ENCODE measurements at regions not wholly inside any gene's neighbourhood (a gene's known extent, or its start where the extent isn't known, plus 50 kb on each side); places are given as distances from the start of the nearest gene placed in this dataset.

GRCh38 chr5:138635708-138636107 lies 60.5 kb upstream of the HSPA9 start:
- no peak for DNase-seq (ENCODE audit: low spot score)
- Mint-ChIP-seq H3K9me3 (no peaks in the 10 kb centered on the region), H3K27ac (no peak overlapping the region), H3K27me3 (ENCODE audit: low read depth) (no peaks in the 10 kb centered on the region; the same call in 1 of the 2 replicates), H3K36me3 (no peaks in the 10 kb centered on the region), H3K4me3 (no peak overlapping the region), H3K4me1 (peaks cover 25% of the 10 kb centered on the region)
- ChIA-PET POLR2A (no interaction called here), CTCF (interaction anchor here (0.8 to 1.1 kb wide), 3 partner anchors 14 to 90 kb away, joined by 3 to 4 read pairs (median 3); no protein-coding TSS in a partner anchor)
- TF ChIP-seq, protein P1, sequence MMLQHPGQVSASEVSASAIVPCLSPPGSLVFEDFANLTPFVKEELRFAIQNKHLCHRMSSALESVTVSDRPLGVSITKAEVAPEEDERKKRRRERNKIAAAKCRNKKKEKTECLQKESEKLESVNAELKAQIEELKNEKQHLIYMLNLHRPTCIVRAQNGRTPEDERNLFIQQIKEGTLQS (CRISPR knock-in tag; conservative IDR thresholded peaks at IDR 0.05): no peak
- TF ChIP-seq, protein P2, sequence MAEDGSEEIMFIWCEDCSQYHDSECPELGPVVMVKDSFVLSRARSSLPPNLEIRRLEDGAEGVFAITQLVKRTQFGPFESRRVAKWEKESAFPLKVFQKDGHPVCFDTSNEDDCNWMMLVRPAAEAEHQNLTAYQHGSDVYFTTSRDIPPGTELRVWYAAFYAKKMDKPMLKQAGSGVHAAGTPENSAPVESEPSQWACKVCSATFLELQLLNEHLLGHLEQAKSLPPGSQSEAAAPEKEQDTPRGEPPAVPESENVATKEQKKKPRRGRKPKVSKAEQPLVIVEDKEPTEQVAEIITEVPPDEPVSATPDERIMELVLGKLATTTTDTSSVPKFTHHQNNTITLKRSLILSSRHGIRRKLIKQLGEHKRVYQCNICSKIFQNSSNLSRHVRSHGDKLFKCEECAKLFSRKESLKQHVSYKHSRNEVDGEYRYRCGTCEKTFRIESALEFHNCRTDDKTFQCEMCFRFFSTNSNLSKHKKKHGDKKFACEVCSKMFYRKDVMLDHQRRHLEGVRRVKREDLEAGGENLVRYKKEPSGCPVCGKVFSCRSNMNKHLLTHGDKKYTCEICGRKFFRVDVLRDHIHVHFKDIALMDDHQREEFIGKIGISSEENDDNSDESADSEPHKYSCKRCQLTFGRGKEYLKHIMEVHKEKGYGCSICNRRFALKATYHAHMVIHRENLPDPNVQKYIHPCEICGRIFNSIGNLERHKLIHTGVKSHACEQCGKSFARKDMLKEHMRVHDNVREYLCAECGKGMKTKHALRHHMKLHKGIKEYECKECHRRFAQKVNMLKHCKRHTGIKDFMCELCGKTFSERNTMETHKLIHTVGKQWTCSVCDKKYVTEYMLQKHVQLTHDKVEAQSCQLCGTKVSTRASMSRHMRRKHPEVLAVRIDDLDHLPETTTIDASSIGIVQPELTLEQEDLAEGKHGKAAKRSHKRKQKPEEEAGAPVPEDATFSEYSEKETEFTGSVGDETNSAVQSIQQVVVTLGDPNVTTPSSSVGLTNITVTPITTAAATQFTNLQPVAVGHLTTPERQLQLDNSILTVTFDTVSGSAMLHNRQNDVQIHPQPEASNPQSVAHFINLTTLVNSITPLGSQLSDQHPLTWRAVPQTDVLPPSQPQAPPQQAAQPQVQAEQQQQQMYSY (CRISPR knock-in tag; IDR thresholded peaks at IDR 0.05): no peak
- TF ChIP-seq MXD4 (CRISPR knock-in tag; IDR thresholded peaks at IDR 0.05; ENCODE audit: borderline replicate concordance): no peak
- TF ChIP-seq, protein P3, sequence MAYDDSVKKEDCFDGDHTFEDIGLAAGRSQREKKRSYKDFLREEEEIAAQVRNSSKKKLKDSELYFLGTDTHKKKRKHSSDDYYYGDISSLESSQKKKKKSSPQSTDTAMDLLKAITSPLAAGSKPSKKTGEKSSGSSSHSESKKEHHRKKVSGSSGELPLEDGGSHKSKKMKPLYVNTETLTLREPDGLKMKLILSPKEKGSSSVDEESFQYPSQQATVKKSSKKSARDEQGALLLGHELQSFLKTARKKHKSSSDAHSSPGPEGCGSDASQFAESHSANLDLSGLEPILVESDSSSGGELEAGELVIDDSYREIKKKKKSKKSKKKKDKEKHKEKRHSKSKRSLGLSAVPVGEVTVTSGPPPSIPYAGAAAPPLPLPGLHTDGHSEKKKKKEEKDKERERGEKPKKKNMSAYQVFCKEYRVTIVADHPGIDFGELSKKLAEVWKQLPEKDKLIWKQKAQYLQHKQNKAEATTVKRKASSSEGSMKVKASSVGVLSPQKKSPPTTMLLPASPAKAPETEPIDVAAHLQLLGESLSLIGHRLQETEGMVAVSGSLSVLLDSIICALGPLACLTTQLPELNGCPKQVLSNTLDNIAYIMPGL (CRISPR knock-in tag; IDR thresholded peaks at IDR 0.05): no peak
- no peak for TF ChIP-seq EMX1 (CRISPR knock-in tag; IDR thresholded peaks at IDR 0.05)
- TF ChIP-seq ZNF317 (CRISPR knock-in tag; IDR thresholded peaks at IDR 0.05; ENCODE audit: borderline replicate concordance, low read depth): no peak
- no peak for TF ChIP-seq E2F1 (CRISPR knock-in tag; IDR thresholded peaks at IDR 0.05)
- no peak for TF ChIP-seq TEAD4 (CRISPR knock-in tag; IDR thresholded peaks at IDR 0.05)
- TF ChIP-seq ZBTB21 (CRISPR knock-in tag; IDR thresholded peaks at IDR 0.05; ENCODE audit: borderline replicate concordance): no peak
- no peak for TF ChIP-seq GABPB1 (CRISPR knock-in tag; IDR thresholded peaks at IDR 0.05)
- no peak for TF ChIP-seq JAZF1 (CRISPR knock-in tag; IDR thresholded peaks at IDR 0.05)
- TF ChIP-seq NFE2L1 (CRISPR knock-in tag; IDR thresholded peaks at IDR 0.05): no peak
- TF ChIP-seq FOXJ3 (CRISPR knock-in tag; IDR thresholded peaks at IDR 0.05; ENCODE audit: borderline replicate concordance): no peak
- TF ChIP-seq RELA (CRISPR knock-in tag; IDR thresholded peaks at IDR 0.05; ENCODE audit: borderline replicate concordance): no peak
- no peak for ATAC-seq

DNA sequence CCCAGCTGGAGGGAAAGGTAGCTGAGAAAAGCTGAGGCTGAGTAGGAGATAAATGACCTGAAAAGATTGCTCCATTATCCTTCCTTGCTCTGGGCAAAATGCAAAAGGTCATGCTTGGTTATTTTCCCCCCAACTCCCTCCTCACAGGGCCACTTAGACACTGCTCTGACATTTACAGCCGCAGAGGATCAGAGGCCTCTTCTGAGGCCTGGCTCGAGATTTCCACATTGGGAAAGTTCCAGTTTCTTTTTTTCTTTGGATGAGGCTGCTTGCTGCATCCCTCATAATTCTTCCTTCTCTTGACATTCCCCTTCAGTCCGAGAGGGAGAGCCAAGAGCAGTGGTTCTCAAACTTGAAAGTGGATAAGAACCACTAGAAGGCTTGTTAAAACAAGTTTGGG lies 60.1 kb upstream of the HSPA9 start:
- ATAC-seq: no peak
- CTCF ChIA-PET: interaction anchor here (0.8 to 1.8 kb wide), 4 partner anchors 14 to 90 kb away, joined by 3 to 7 read pairs (median 4); no protein-coding TSS in a partner anchor

More for the DNA sequence above, 60.1 kb upstream of the HSPA9 start:
- TF ChIP-seq ESRRA (CRISPR knock-in tag; IDR thresholded peaks at IDR 0.05; ENCODE audit: borderline replicate concordance) (no peak), OVOL2 (CRISPR knock-in tag; IDR thresholded peaks at IDR 0.05; ENCODE audit: borderline replicate concordance) (no peak), GABPB1 (CRISPR knock-in tag; IDR thresholded peaks at IDR 0.05) (no peak), CREM (CRISPR knock-in tag; IDR thresholded peaks at IDR 0.05) (no peak), EMX1 (CRISPR knock-in tag; IDR thresholded peaks at IDR 0.05) (no peak), ZNF671 (CRISPR knock-in tag; IDR thresholded peaks at IDR 0.05) (no peak), IRF1 (CRISPR knock-in tag; IDR thresholded peaks at IDR 0.05) (no peak), MXD4 (CRISPR knock-in tag; IDR thresholded peaks at IDR 0.05; ENCODE audit: borderline replicate concordance) (no peak)
- TF ChIP-seq, protein P1 (CRISPR knock-in tag; conservative IDR thresholded peaks at IDR 0.05): no peak
- TF ChIP-seq, protein P4, sequence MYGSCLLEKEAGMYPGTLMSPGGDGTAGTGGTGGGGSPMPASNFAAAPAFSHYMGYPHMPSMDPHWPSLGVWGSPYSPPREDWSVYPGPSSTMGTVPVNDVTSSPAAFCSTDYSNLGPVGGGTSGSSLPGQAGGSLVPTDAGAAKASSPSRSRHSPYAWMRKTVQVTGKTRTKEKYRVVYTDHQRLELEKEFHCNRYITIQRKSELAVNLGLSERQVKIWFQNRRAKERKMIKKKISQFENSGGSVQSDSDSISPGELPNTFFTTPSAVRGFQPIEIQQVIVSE (CRISPR knock-in tag; IDR thresholded peaks at IDR 0.05; ENCODE audit: borderline replicate concordance): no peak
- TF ChIP-seq, protein P5, sequence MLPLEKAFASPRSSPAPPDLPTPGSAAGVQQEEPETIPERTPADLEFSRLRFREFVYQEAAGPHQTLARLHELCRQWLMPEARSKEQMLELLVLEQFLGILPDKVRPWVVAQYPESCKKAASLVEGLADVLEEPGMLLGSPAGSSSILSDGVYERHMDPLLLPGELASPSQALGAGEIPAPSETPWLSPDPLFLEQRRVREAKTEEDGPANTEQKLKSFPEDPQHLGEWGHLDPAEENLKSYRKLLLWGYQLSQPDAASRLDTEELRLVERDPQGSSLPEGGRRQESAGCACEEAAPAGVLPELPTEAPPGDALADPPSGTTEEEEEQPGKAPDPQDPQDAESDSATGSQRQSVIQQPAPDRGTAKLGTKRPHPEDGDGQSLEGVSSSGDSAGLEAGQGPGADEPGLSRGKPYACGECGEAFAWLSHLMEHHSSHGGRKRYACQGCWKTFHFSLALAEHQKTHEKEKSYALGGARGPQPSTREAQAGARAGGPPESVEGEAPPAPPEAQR (CRISPR knock-in tag; IDR thresholded peaks at IDR 0.05): no peak
- TF ChIP-seq, protein P6, sequence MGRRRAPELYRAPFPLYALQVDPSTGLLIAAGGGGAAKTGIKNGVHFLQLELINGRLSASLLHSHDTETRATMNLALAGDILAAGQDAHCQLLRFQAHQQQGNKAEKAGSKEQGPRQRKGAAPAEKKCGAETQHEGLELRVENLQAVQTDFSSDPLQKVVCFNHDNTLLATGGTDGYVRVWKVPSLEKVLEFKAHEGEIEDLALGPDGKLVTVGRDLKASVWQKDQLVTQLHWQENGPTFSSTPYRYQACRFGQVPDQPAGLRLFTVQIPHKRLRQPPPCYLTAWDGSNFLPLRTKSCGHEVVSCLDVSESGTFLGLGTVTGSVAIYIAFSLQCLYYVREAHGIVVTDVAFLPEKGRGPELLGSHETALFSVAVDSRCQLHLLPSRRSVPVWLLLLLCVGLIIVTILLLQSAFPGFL (CRISPR knock-in tag; IDR thresholded peaks at IDR 0.05; ENCODE audit: borderline replicate concordance): no peak
- POLR2A ChIA-PET: no interaction called here
- Mint-ChIP-seq H3K4me1 (peaks cover 20% of the 10 kb centered on the region), H3K4me3 (no peak overlapping the region), H3K27me3 (ENCODE audit: low read depth) (no peaks in the 10 kb centered on the region; the same call in 1 of the 2 replicates), H3K9me3 (no peaks in the 10 kb centered on the region), H3K27ac (no peak overlapping the region), H3K36me3 (no peaks in the 10 kb centered on the region)
- no peak for DNase-seq (ENCODE audit: low spot score)
